ENCODE measurements at regions not wholly inside any gene's neighbourhood (a gene's known extent, or its start where the extent isn't known, plus 50 kb on each side); places are given as distances from the start of the nearest gene placed in this dataset.

GRCh38 chr3:34669490-34669889 is 871.1 kb downstream of the PDCD6IP start:
- no peak for DNase-seq (ENCODE audit: low read depth in 1 of 2, low spot score in 1 of 2)
- no peak overlapping the region for H3K27ac ChIP-seq (replicated peaks)
- TF ChIP-seq POLR2AphosphoS5 (IDR thresholded peaks at IDR 0.05; ENCODE audit: low read depth) (no peak), CTCF (IDR thresholded peaks at IDR 0.05; ENCODE audit: insufficient read depth, low read length) (no peak), GABPA (IDR thresholded peaks at IDR 0.05; ENCODE audit: low read depth) (no peak)
- no peak overlapping the region for H3K4me3 ChIP-seq (replicated peaks; ENCODE audit: insufficient read depth, low read length)
- no peaks in the 10 kb centered on the region for H3K27me3 ChIP-seq (ENCODE audit: insufficient read depth, poor library complexity, severe bottlenecking)

GRCh38 chr3:34675383-34676120 is 877.1 kb downstream of the PDCD6IP start:
- no peak for DNase-seq (ENCODE audit: low read depth in 1 of 2, low spot score in 1 of 2)
- H3K27ac ChIP-seq (replicated peaks): no peak overlapping the region
- TF ChIP-seq GABPA (IDR thresholded peaks at IDR 0.05; ENCODE audit: low read depth) (no peak), SPI1 (IDR thresholded peaks at IDR 0.05; ENCODE audit: borderline replicate concordance, low read depth) (no peak), REST (IDR thresholded peaks at IDR 0.05; ENCODE audit: insufficient replicate concordance, low read depth) (no peak), CTCF (IDR thresholded peaks at IDR 0.05; ENCODE audit: insufficient read depth, low read length) (no peak), POLR2AphosphoS5 (IDR thresholded peaks at IDR 0.05; ENCODE audit: low read depth) (no peak)
- no peaks in the 10 kb centered on the region for H3K27me3 ChIP-seq (ENCODE audit: insufficient read depth, poor library complexity, severe bottlenecking)
- H3K4me3 ChIP-seq (replicated peaks; ENCODE audit: insufficient read depth, low read length): no peak overlapping the region

- Histone ChIP-seq H3K27me3 (ENCODE audit: insufficient read depth, poor library complexity, severe bottlenecking) (no peaks in the 10 kb centered on the region), H3K4me3 (replicated peaks; ENCODE audit: insufficient read depth, low read length) (no peak overlapping the region), H3K27ac (replicated peaks) (no peak overlapping the region)
- no peak for DNase-seq (ENCODE audit: low read depth in 1 of 2, low spot score in 1 of 2)
- TF ChIP-seq GABPA (IDR thresholded peaks at IDR 0.05; ENCODE audit: low read depth) (no peak), SPI1 (IDR thresholded peaks at IDR 0.05; ENCODE audit: borderline replicate concordance, low read depth) (no peak), POLR2AphosphoS5 (IDR thresholded peaks at IDR 0.05; ENCODE audit: low read depth) (no peak), CTCF (IDR thresholded peaks at IDR 0.05; ENCODE audit: insufficient read depth, low read length) (no peak), REST (IDR thresholded peaks at IDR 0.05; ENCODE audit: insufficient replicate concordance, low read depth) (no peak)
Observed at GRCh38 chr3:34676436-34676835, 878.0 kb downstream of the PDCD6IP start.

- H3K4me3 ChIP-seq (replicated peaks; ENCODE audit: insufficient read depth, low read length): no peak overlapping the region
- TF ChIP-seq POLR2AphosphoS5 (IDR thresholded peaks at IDR 0.05; ENCODE audit: low read depth): no peak
- no peak for TF ChIP-seq GABPA (IDR thresholded peaks at IDR 0.05; ENCODE audit: low read depth)
- no peak for TF ChIP-seq CTCF (IDR thresholded peaks at IDR 0.05; ENCODE audit: insufficient read depth, low read length)
- TF ChIP-seq REST (IDR thresholded peaks at IDR 0.05; ENCODE audit: insufficient replicate concordance, low read depth): no peak
- no peak for TF ChIP-seq SPI1 (IDR thresholded peaks at IDR 0.05; ENCODE audit: borderline replicate concordance, low read depth)
- H3K27me3 ChIP-seq (ENCODE audit: insufficient read depth, poor library complexity, severe bottlenecking): no peaks in the 10 kb centered on the region
- H3K27ac ChIP-seq (replicated peaks): no peak overlapping the region
- no peak for DNase-seq (ENCODE audit: low read depth in 1 of 2, low spot score in 1 of 2)
Observed at GRCh38 chr3:34678575-34678974, 880.1 kb downstream of the PDCD6IP start.

Data from HL-60 (cell line).